GM13977 (cell line): ENCODE measurements at regions not wholly inside any gene's neighbourhood (a gene's known extent, or its start where the extent isn't known, plus 50 kb on each side); places are given as distances from the start of the nearest gene placed in this dataset.

Experiments used
- DNase-seq: peaks from one replicate; pipeline ENCODE4 v3.0.0; 2012; ENCODE audit warnings: low spot score
- CTCF ChIP-seq: IDR thresholded peaks from 2 replicates; pipeline ENCODE4 v1.5.1; 2012; ENCODE audit warnings: mild to moderate bottlenecking, control low read depth; ENCODE audit not compliant: insufficient read depth; ENCODE audit errors: extremely low read depth, missing control alignments
- in situ Hi-C: fragments of 300-500 bp; cut with MboI; formaldehyde crosslinking; loops from one replicate; pipeline ENCODE4 v1.12.0; 2022; ENCODE audit warnings: low sequenced_read_pairs, low pct_unique_long_range_greater_than_20kb, mixed read lengths, inconsistent platforms; ENCODE audit not compliant: unreplicated experiment

- no peak for TF ChIP-seq CTCF
- in situ Hi-C loops = loop anchor here (25.0 kb wide), 1 partner anchor 628 kb away; no protein-coding TSS in a partner anchor
- no peak for DNase-seq
These were observed 86.3 kb upstream of the PRR5 start for GRCh38 chr22:44615602-44616180.

DNA sequence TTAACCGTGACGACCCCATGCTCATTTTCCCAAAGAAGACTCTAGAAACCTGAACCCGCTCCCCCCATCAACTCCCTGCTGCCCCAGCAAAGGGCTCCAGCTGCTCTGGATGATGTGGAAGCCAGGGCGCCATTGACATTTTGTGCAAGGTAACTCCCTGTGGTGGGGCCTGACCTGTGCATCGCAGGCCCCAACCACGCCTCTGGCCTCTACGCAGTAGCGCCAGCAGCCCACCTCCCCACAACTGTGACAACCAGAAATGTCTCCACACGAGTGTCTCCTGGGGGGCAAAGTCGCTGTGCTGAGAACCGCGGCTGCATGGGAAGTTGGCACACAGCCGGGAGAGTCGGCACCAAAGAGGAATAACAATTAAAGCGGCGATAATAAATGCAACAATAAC is 86.9 kb upstream of the PRR5 start:
- no peak for DNase-seq
- in situ Hi-C loops = loop anchor here (25.0 kb wide), 1 partner anchor 628 kb away; no protein-coding TSS in a partner anchor
- no peak for TF ChIP-seq CTCF

GRCh38 chr22:44613196-44613595 is 88.8 kb upstream of the PRR5 start:
- TF ChIP-seq CTCF = no peak
- no peak for DNase-seq
- in situ Hi-C loops = loop anchor here (25.0 kb wide), 1 partner anchor 626 kb away; no protein-coding TSS in a partner anchor

DNA sequence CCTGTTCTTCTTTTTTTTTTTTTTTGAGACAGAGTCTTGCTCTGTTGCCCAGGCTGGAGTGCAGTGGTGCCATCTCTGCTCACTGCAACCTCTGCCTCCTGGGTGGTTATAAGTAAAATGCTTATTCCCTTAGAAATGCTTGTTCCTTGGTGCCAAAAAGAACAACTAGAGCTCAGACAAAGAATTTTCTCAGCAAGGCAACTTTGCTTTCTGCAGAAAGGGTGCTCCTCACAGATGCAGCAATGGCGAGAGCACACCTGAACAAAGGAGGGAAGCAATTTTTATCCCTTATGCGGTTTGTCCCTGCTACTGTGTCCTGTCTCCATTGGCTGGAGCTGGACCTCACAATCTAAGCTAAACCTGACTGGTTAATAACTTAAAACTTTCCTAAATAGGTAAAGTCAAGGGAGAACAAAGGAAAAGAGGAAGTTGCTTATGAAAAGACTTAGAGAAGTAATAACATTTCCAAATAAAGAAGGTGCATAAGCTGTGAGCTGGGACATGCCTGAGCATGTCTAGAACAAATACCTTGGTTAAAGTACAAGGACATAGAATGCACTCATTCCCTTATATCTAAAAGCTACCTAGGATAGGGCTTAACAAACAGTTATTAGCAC is 90.0 kb upstream of the PRR5 start:
- in situ Hi-C loops = loop anchor here (25.0 kb wide), 1 partner anchor 625 kb away; no protein-coding TSS in a partner anchor

GRCh38 chr22:44610071-44610470 is 91.9 kb upstream of the PRR5 start:
- TF ChIP-seq CTCF = no peak
- no peak for DNase-seq
- in situ Hi-C loops = loop anchor here (25.0 kb wide), 1 partner anchor 623 kb away; no protein-coding TSS in a partner anchor

More for the DNA sequence above, 90.0 kb upstream of the PRR5 start:
- DNase-seq = no peak
- TF ChIP-seq CTCF = no peak

- in situ Hi-C loops = loop anchor here (25.0 kb wide), 1 partner anchor 622 kb away; no protein-coding TSS in a partner anchor
- DNase-seq = no peak
These were observed 92.5 kb upstream of the PRR5 start for GRCh38 chr22:44609400-44609988.

More at GRCh38 chr22:44609400-44609988, 92.5 kb upstream of the PRR5 start:
- TF ChIP-seq CTCF = no peak
